ENCODE measurements at regions not wholly inside any gene's neighbourhood (a gene's known extent, or its start where the extent isn't known, plus 50 kb on each side); places are given as distances from the start of the nearest gene placed in this dataset.
A peak's percentile ranks its signal among the peaks of the same experiment; 100 is the strongest.

GRCh38 chr14:35456261-35456660 lies 51.7 kb upstream of the NFKBIA start:
- no peak for DNase-seq (ENCODE audit: low read depth)

DNA sequence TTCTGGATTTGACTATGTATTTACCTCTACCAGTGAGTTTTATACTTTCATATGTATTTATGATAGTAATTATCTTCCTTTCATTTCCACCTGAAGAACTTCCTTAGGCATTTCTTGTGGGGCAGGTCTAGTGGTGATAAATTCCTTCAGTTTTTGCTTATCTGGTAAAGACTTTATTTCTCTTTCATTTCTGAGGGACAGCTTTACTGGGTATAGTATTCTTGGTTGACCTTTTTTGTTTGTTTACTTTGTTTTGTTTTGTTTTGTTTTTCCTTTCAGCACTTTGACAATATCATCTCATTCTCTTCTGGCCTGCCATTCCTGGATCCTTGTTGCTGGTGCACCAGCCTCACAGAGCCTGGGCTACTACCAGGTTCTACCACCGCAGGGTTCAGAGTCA lies 53.9 kb upstream of the NFKBIA start:
- no peak for DNase-seq (ENCODE audit: low read depth)

- no peak for DNase-seq (ENCODE audit: low read depth)
Observed at GRCh38 chr14:35459776-35460175, 55.2 kb upstream of the NFKBIA start.

- DNase-seq (ENCODE audit: low read depth): peak; percentile 15
Observed at GRCh38 chr14:35470755-35471154, 63.2 kb upstream of the INSM2 start.

GRCh38 chr14:35471803-35472202 lies 62.2 kb upstream of the INSM2 start:
- DNase-seq (ENCODE audit: low read depth): no peak

- no peak for DNase-seq (ENCODE audit: low read depth)
Observed at GRCh38 chr14:35474323-35474722, 59.6 kb upstream of the INSM2 start.

- DNase-seq (ENCODE audit: low read depth): peak; percentile 65
Observed at GRCh38 chr14:35480119-35480769, 53.7 kb upstream of the INSM2 start.

DNA sequence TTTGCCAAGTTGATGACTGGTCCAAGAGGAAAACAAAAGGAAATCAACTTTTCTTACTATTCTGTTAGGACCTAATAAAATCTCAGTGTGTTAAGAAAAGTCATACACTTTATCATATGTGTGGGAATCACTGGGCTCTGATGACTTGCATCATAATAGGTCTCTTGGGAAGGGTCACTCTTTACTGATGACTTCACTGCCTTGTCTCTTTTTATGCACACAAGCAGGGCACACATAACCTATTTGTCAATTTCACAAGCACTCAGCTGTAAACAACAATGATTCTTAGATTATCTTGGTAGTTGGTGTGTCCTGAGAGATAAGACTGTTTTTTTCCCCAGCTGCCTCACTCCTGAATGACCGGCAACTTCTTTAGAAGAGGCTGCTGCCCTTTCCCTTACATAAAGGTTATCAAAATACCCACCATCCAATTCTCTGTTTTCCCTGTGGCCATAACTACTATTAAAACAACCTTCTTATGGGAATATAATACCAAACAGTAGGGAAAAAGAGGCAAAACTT lies 50.9 kb upstream of the INSM2 start:
- no peak for DNase-seq (ENCODE audit: low read depth)
